ENCODE measurements at regions not wholly inside any gene's neighbourhood (a gene's known extent, or its start where the extent isn't known, plus 50 kb on each side); places are given as distances from the start of the nearest gene placed in this dataset.

GRCh38 chr2:200013906-200014305, 58.5 kb downstream of the MAIP1 start:
- no peak for TF ChIP-seq EP300 (IDR thresholded peaks at IDR 0.05; ENCODE audit: low read depth)
- TF ChIP-seq CTCF (IDR thresholded peaks at IDR 0.05) = no peak
- no peak for TF ChIP-seq POLR2A (IDR thresholded peaks at IDR 0.05)

Measured in transverse colon (tissue), 3 donors.